Naive B cell (primary cell): ENCODE measurements at regions not wholly inside any gene's neighbourhood (a gene's known extent, or its start where the extent isn't known, plus 50 kb on each side); places are given as distances from the start of the nearest gene placed in this dataset.

Source experiments
- ATAC-seq, 2 donors: fragments of 150-1000 bp; cut with Tn5 transposase; 2 replicates each; pipeline ENCODE4 v1.10.0; 2021; ENCODE audit warnings: low read depth in 2 of 2, mild to moderate bottlenecking in 2 of 2, moderate library complexity in 2 of 2
- DNase-seq: peaks from one replicate; pipeline ENCODE4 v3.0.0; 2022
- H3K27ac Mint-ChIP-seq, 6 donors: one replicate each; pipeline ENCODE4 v1.8.0; 2020 to 2022; ENCODE audit warnings: mild to moderate bottlenecking in 6 of 6, mixed read lengths in 6 of 6, moderate library complexity in 5 of 6, inconsistent platforms in 2 of 6
- H3K27me3 Mint-ChIP-seq, 3 donors: one replicate each; pipeline ENCODE4 v1.8.0; 2021 to 2022; ENCODE audit warnings: mixed read lengths in 3 of 3, mild to moderate bottlenecking in 1 of 3
- H3K36me3 Mint-ChIP-seq, 2 donors: one replicate each; pipeline ENCODE4 v1.8.0; 2020 to 2022; ENCODE audit warnings: mixed read lengths in 2 of 2, inconsistent platforms in 1 of 2, mild to moderate bottlenecking in 1 of 2
- H3K4me1 Mint-ChIP-seq, 3 donors: one replicate each; pipeline ENCODE4 v1.8.0; 2020 to 2022; ENCODE audit warnings: mixed read lengths in 3 of 3, inconsistent platforms in 1 of 3, mild to moderate bottlenecking in 1 of 3, moderate library complexity in 1 of 3
- H3K4me3 Mint-ChIP-seq, 8 donors: one replicate each; pipeline ENCODE4 v1.8.0; 2020 to 2022; ENCODE audit warnings: mild to moderate bottlenecking in 8 of 8, mixed read lengths in 8 of 8, moderate library complexity in 8 of 8, inconsistent platforms in 2 of 8
- H3K9me3 Mint-ChIP-seq, 7 donors: one replicate each; pipeline ENCODE4 v1.8.0; 2020 to 2022; ENCODE audit warnings: mixed read lengths in 7 of 7, mild to moderate bottlenecking in 5 of 7, inconsistent platforms in 2 of 7, moderate library complexity in 1 of 7

DNA sequence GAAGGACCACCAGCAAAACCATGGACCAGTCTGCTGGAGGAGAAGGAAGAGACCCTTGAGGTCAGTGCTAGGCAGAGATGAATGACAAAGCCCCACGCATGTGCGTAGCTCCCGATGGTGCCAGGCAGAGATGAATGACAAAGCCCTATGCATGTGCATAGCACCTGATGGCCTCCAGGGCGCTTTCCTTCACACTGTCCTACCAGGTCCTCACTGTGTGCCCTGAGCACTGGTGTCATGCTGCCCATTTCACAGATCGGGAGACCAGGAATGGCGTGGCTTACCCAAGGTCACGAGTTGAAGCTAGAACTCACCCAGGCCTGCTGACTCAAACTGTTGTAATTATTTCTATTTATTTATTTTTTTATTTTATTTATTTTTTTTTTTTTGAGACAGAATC is 149.6 kb downstream of the KATNIP start:
- ATAC-seq (no peak), DNase-seq (no peak)
- Mint-ChIP-seq H3K4me3 (no peak overlapping the region), H3K27me3 (no peaks in the 10 kb centered on the region), H3K9me3 (peaks cover 0 to 1% (median 0%) of the 10 kb centered on the region in 7 donors), H3K27ac (no peak overlapping the region), H3K4me1 (no peaks in the 10 kb centered on the region), H3K36me3 (peaks cover 21 to 27% of the 10 kb centered on the region in 2 donors)

DNA sequence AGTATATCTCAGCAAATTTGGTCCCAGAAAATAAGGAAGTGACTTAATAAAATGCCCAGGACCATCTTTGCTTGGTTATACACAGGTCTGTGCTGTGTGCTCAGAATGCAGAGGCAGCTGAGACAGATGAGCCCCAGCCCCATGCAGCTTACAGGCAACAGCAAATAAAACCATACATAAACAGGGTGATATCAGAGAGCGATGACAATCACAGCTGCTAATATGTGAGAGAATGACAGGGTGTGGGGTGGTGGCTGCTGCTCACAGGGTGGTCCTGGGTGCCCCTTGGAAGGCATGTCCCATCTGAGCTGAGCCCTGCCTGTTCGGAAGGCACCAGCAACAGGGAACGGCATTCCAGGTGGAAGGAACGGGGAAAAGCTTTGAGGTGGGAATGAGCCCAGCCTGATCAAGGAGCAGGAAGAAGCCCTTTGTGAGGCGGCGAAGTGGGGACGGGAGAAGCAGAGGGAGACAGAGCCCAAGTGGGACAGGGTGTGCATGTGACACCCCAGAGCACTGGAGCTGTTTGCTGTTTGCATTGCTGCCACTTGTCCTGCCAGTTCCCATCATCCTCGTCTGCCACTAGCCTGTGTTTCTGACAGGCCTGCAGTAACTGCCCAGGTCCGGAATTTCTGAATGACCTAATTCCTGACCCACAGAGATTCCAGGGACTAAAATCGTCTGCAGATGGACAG is 150.5 kb downstream of the KATNIP start:
- Mint-ChIP-seq H3K4me3 (no peak overlapping the region), H3K36me3 (peaks cover 21 to 27% of the 10 kb centered on the region in 2 donors), H3K9me3 (peaks cover 0 to 1% (median 0%) of the 10 kb centered on the region in 7 donors), H3K27me3 (no peaks in the 10 kb centered on the region), H3K4me1 (no peaks in the 10 kb centered on the region), H3K27ac (peak overlapping the region in 1 of 6 donors; percentile 67)
- no peak for ATAC-seq
- DNase-seq, result no peak

DNA sequence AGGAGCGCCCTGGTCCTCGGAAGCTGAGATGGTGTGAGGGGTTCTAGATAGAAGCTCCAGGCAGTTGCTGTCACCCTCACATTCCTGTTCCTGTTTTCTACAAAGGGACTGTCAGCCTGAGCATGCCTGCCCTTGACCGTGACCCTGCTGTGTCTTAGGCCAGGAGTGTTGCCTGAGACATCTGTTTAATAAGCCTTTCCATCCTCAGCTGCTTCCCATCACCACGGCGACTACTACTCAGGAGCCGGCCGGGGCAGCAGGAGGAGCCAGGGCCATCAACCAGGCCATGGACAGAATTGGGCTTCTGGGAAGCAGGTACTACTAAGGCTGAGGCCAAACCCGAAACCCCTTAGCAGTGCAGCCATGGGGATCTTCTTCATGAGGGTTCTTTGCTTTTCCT is 151.4 kb downstream of the KATNIP start:
- no peaks in the 10 kb centered on the region for H3K4me1 Mint-ChIP-seq
- no peak for DNase-seq
- H3K27ac Mint-ChIP-seq, result no peak overlapping the region
- H3K27me3 Mint-ChIP-seq, result no peaks in the 10 kb centered on the region
- peaks cover 0 to 1% (median 0%) of the 10 kb centered on the region in 7 donors for H3K9me3 Mint-ChIP-seq
- no peak for ATAC-seq
- peaks cover 21 to 25% of the 10 kb centered on the region in 2 donors for H3K36me3 Mint-ChIP-seq
- H3K4me3 Mint-ChIP-seq, result no peak overlapping the region

DNA sequence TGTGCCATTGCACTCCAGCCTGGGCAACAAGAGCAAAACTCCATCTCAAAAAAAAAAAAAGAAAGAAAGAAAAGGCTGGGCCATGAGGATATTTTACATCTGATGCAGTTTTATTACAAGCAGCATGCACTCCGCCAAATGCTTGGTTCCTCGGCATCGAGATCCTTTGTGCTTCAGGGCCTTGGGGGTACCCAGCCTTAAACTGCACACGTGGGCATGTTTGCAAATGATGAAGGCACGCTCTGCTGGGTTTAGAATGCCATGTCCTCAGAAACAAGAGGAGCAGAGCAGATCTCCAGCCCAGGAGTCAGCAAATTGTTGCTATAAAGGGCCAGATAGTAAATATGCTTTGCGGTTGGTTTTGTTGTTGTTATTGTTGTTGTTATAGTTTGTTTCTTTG is 153.2 kb downstream of the KATNIP start:
- Mint-ChIP-seq H3K36me3 (peaks cover 28 to 29% of the 10 kb centered on the region in 2 donors), H3K9me3 (no peaks in the 10 kb centered on the region), H3K4me1 (no peaks in the 10 kb centered on the region), H3K27me3 (no peaks in the 10 kb centered on the region), H3K27ac (no peak overlapping the region), H3K4me3 (no peak overlapping the region)
- ATAC-seq (no peak), DNase-seq (no peak)

DNA sequence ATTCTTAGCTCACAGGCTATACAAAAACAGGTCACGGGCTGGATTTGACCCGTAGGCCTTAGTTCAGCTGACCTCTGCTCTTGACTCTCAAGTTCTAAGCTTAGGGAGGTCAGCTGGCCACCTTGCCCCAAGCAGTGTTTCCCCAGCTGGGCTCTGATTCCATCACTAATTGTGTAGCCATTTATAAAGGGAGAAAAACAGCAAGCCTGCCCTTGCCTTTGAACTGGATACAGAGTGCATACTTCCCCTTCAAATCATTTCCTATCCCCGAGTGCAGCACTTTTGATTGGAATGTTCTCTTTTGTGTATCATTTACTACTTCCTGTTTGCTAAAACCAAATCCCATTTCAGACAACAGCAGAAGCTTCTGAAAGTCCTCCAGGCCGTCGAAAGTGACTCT is 153.6 kb downstream of the KATNIP start:
- DNase-seq (no peak), ATAC-seq (no peak)
- Mint-ChIP-seq H3K4me3 (no peak overlapping the region), H3K27me3 (no peaks in the 10 kb centered on the region), H3K4me1 (no peaks in the 10 kb centered on the region), H3K36me3 (peaks cover 23 to 29% of the 10 kb centered on the region in 2 donors), H3K27ac (no peak overlapping the region), H3K9me3 (no peaks in the 10 kb centered on the region)

DNA sequence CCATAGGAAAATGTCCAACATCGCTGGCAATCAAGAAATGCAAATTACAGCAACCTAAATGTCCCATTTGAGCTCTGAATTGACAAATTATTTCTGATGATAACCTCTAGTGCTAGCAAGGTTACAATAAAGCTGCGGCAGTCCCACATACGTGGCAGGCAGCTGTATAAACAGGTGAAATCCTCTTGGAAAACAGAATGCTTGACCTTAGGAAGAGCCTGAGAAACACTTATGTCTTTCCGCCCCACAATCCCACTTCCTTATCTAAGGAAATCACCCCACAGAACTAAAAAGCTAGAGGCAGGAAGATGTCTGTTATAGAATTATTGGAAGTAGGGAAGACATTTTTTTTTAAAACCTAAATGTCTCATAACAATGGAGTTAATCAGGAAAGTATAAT is 154.3 kb downstream of the KATNIP start:
- DNase-seq (no peak), ATAC-seq (no peak)
- no peak overlapping the region for H3K4me3 Mint-ChIP-seq
- peaks cover 16 to 25% of the 10 kb centered on the region in 2 donors for H3K36me3 Mint-ChIP-seq
- no peaks in the 10 kb centered on the region for H3K27me3 Mint-ChIP-seq
- H3K4me1 Mint-ChIP-seq, result no peaks in the 10 kb centered on the region
- peak overlapping the region in 2 of 6 donors; percentile 17 to 26 for H3K27ac Mint-ChIP-seq
- H3K9me3 Mint-ChIP-seq, result no peaks in the 10 kb centered on the region

DNA sequence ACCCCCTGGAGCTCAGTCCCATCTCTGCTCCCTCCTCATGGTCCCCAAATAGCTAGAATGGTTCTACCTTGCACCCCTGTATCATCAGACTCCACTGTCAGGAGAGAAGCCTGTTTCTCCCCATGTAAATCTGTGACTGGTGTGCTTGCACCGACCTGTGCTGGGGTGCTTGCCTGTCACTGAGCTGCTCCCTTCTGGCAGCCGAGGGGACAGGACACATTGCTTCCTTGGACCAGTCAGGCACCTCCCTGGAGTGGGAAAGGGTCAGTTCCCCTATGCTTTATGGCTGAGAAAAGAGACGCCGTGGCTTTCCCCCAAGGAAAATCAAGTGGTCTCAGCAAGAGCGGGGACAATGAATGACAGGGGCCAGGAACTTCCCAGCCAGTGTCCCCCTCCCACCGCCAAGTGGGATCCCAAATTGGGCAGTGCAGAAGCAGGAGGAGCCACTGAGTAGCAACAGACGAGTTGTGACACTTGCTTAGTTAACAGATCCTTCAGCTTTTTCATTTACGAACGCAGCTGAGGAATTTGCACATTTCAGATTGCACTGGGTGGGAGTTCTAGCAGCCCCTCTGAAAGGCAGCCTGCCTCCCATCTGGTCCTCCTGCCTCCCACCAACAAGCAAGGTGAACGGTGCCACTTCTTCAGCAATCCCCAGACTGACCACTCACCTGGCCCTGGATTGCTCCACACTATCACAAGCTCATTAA is 156.4 kb downstream of the KATNIP start:
- Mint-ChIP-seq H3K4me3 (peak overlapping the region in 1 of 8 donors; percentile 25), H3K4me1 (no peaks in the 10 kb centered on the region), H3K9me3 (no peaks in the 10 kb centered on the region)

DNA sequence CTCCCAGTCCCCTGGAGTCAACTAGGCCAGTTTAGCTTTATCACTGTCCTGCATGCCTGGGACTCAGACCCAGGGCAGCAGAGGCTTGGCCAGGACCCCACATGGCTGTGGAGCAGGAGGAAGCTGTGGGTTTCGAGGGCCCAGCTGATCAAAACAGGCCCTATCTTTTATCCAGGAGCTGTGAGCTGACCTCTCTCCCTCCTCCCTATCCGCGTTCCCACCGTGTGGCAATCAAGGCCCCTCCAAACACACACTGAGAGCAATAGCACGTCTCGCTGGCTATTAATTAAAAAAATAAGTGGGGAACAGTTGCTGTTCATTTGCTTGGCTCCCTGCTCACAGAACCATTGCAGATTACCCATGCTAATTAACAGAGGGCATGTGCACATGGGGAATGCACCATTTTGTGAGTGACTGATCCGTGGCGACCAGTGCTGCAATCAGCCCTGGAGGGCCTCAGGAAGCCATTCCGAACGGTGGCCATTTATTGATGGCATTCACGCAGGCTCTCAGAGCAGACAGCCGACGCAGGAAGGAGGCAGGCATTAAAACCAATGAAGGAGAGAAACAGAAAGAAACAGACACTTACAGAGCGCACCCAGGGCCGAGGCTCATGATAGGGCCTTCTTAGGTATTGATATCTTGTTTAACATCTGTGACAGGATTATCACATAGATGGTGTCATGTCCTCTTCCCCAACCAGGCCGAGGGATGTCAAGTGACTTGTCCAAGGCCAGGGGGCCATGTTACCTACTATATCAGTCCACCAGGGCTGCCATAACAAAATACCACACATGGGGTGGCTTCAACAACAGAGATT is 157.1 kb downstream of the KATNIP start:
- no peaks in the 10 kb centered on the region for H3K4me1 Mint-ChIP-seq
- no peaks in the 10 kb centered on the region for H3K27me3 Mint-ChIP-seq
- DNase-seq (no peak), ATAC-seq (no peak)
- H3K27ac Mint-ChIP-seq, result no peak overlapping the region
- peaks cover 7 to 18% of the 10 kb centered on the region in 2 donors for H3K36me3 Mint-ChIP-seq
- no peaks in the 10 kb centered on the region for H3K9me3 Mint-ChIP-seq
- no peak overlapping the region for H3K4me3 Mint-ChIP-seq

More for the DNA sequence above, 156.4 kb downstream of the KATNIP start:
- peak overlapping the region in 2 of 6 donors; percentile 26 to 72 for H3K27ac Mint-ChIP-seq
- DNase-seq (no peak), ATAC-seq (no peak)
- no peaks in the 10 kb centered on the region for H3K27me3 Mint-ChIP-seq
- peaks cover 7 to 22% of the 10 kb centered on the region in 2 donors for H3K36me3 Mint-ChIP-seq

DNA sequence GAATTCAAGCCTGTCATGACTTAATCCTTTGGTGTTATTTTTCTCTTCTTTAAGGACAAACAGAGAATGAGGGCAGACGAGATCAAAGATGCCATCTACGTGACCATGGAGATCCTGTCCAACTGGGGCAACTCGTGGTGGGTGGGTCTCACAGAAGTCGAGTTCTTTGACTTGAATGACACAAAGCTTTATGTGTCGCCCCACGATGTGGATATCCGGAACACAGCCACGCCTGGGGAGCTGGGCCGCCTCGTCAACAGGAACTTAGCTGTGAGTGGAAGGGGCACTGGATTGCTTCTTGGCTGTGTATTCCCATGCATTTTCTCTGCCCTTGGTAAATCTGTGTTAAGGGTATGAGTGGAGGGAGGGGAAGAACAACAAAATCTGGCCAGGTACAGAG is 158.7 kb downstream of the KATNIP start:
- DNase-seq (no peak), ATAC-seq (no peak)
- Mint-ChIP-seq H3K4me3 (no peak overlapping the region), H3K9me3 (no peaks in the 10 kb centered on the region), H3K36me3 (peaks cover 7 to 13% of the 10 kb centered on the region in 2 donors), H3K27ac (no peak overlapping the region), H3K27me3 (no peaks in the 10 kb centered on the region), H3K4me1 (no peaks in the 10 kb centered on the region)

DNA sequence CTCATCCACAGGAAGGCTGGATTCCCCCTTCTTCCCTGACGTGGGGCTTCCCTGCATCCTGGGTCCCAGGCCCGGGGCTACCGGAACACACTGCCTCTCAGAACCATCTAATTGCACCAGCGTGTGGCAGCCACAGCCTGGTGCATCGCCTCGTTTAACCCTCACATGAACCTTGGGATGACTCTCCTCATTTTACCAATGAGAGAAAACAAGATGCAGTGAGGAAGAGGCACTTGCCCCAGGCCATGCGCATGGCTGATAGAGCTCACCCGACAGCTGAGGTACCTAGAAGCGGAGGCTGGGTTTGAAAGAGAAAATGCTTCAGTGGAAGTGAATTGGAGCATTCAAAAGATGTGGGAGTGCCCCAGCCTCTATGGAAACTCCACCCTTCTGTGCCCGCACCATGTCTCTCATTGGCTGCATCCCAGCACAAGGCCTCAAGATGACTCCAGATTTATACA is 162.3 kb downstream of the KATNIP start:
- Mint-ChIP-seq H3K4me3 (no peak overlapping the region), H3K4me1 (no peaks in the 10 kb centered on the region), H3K27ac (peak overlapping the region in 1 of 6 donors; percentile 37), H3K9me3 (peaks cover 0 to 5% (median 0%) of the 10 kb centered on the region in 7 donors), H3K27me3 (no peaks in the 10 kb centered on the region), H3K36me3 (peaks cover 16 to 24% of the 10 kb centered on the region in 2 donors)
- no peak for DNase-seq
- no peak for ATAC-seq

DNA sequence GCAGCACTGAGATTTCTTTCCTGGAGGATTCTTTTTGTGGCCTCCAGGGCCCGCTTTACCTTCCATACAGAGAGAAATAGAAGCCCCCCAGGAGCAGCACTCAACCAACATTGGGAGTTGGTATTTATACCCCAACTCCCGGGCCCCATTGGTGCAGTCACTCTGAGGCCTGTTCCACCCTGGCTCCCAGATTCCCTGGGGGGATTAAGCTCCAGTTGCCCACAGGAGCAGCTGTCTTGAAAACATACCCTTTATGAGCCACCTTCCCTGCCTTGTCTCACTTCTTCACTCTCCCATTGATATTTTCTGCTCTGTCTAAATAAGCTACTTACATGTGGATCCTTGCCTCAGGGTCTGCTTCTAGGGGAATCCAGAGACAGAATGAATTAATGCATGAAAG is 167.8 kb downstream of the KATNIP start:
- no peaks in the 10 kb centered on the region for H3K27me3 Mint-ChIP-seq
- H3K4me3 Mint-ChIP-seq, result no peak overlapping the region

DNA sequence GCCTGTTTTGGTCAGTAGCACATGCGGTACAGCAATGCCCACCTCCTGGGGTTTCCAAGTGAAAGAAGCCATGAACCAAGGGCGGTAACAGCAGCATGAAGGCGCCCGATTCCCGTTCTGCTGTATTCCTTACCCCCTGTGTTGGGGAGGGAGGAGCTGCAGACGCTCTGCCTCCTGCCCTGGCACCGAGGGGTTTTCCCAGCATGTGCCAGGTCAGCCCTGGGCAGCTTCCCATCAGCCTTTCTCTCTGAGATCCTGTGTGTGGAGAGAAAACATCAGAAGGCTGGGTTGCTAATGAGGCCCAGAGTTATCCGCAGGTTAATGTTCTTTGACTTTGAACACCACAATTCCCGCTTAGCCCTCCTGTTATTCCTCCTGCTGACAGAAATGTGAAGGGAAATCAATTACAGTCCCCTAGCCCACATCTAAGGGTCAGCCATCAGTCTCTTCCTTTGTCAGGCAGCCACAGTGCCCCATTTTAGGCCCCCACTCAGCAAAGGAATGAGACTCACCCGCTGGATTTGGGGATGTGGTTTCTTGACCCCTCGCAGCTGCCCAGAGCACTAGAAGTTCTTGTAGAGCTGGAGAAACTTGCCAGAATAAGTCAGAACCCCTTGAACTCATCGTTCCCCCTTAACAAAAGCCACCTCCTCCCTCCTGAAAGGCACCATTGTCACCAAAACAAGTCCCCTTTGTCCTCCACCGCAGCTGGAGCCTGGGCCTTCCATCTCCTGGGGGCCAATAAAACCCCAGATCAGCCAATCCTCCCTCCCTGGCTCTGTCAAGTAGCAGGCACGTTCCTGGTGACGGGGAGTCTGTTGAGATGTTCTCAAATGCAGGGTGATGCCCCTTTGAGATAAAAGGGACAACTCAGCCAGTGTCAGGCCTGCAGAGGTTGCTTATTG is 168.5 kb downstream of the KATNIP start:
- peaks cover 37 to 40% of the 10 kb centered on the region in 2 donors for H3K36me3 Mint-ChIP-seq
- H3K27ac Mint-ChIP-seq, result peak overlapping the region in 2 of 6 donors; percentile 9 to 12
- no peaks in the 10 kb centered on the region for H3K4me1 Mint-ChIP-seq
- no peak overlapping the region for H3K4me3 Mint-ChIP-seq
- H3K27me3 Mint-ChIP-seq, result no peaks in the 10 kb centered on the region
- ATAC-seq (no peak), DNase-seq (no peak)
- peaks cover 0 to 5% (median 0%) of the 10 kb centered on the region in 7 donors for H3K9me3 Mint-ChIP-seq

More for the DNA sequence above, 167.8 kb downstream of the KATNIP start:
- no peak for DNase-seq
- no peak for ATAC-seq
- Mint-ChIP-seq H3K36me3 (peaks cover 33 to 37% of the 10 kb centered on the region in 2 donors), H3K27ac (no peak overlapping the region), H3K4me1 (no peaks in the 10 kb centered on the region), H3K9me3 (peaks cover 0 to 5% (median 0%) of the 10 kb centered on the region in 7 donors)

DNA sequence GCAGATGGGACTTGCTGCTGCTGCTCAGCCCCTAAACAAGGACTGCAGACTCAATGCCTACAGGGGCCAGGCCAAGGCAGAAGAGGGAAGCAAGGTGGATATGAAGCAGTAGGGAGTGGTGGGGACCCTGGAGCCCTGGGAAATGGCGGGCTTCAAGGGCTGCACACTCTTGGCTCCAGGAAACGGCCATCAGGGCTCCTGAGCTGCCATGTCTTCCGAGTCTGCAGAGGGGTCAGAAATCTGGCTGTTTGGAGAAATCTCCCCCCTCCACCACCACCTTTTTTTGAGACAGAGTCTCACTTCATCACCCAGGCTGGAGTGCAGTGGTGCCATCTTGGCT is 169.1 kb downstream of the KATNIP start:
- no peak overlapping the region for H3K27ac Mint-ChIP-seq
- ATAC-seq, result no peak
- H3K36me3 Mint-ChIP-seq, result peaks cover 34 to 41% of the 10 kb centered on the region in 2 donors
- no peak for DNase-seq
- H3K4me3 Mint-ChIP-seq, result no peak overlapping the region
- no peaks in the 10 kb centered on the region for H3K27me3 Mint-ChIP-seq
- no peaks in the 10 kb centered on the region for H3K4me1 Mint-ChIP-seq
- peaks cover 0 to 5% (median 0%) of the 10 kb centered on the region in 7 donors for H3K9me3 Mint-ChIP-seq
